NT2/D1 (cell line): ENCODE measurements at regions not wholly inside any gene's neighbourhood (a gene's known extent, or its start where the extent isn't known, plus 50 kb on each side); places are given as distances from the start of the nearest gene placed in this dataset.

Experiments used
- DNase-seq: peaks from one replicate; pipeline ENCODE4 v3.0.0-alpha.2; 2011; ENCODE audit warnings: low read depth, low spot score
- H3K27me3 ChIP-seq: 2 replicates; pipeline ENCODE4 v1.6.0; 2011; ENCODE audit warnings: mild to moderate bottlenecking; ENCODE audit not compliant: insufficient read length, insufficient read depth
- H3K36me3 ChIP-seq: 2 replicates; pipeline ENCODE4 v1.6.1; 2011; ENCODE audit warnings: mild to moderate bottlenecking, low read length, mixed read lengths; ENCODE audit not compliant: insufficient read depth, insufficient read length
- H3K4me1 ChIP-seq: 2 replicates; pipeline ENCODE4 v1.5.1; 2011; ENCODE audit not compliant: insufficient read depth, insufficient read length
- H3K4me3 ChIP-seq: 2 replicates; pipeline ENCODE4 v1.5.1; 2011; ENCODE audit warnings: low read depth; ENCODE audit not compliant: insufficient read length
- H3K9ac ChIP-seq: 2 replicates; pipeline ENCODE4 v1.6.0; 2011; ENCODE audit warnings: low read depth; ENCODE audit not compliant: insufficient read length
- H3K9me3 ChIP-seq: 2 replicates; pipeline ENCODE4 v1.5.1; 2011; ENCODE audit warnings: mild to moderate bottlenecking, low read length; ENCODE audit not compliant: insufficient read depth
- SUZ12 ChIP-seq: IDR thresholded peaks from 2 replicates; pipeline ENCODE4 v1.6.1; 2011; ENCODE audit not compliant: insufficient read length, insufficient read depth; ENCODE audit errors: extremely low read depth
- YY1 ChIP-seq: IDR thresholded peaks from 2 replicates; pipeline ENCODE4 v1.6.1; 2011; ENCODE audit not compliant: insufficient read length, insufficient read depth
- ZNF274 ChIP-seq: IDR thresholded peaks from 2 replicates; pipeline ENCODE4 v1.6.1; 2011; ENCODE audit warnings: mild to moderate bottlenecking, low read depth, low read length

GRCh38 chr15:69781411-69782125, 316.1 kb downstream of the TLE3 start:
- Histone ChIP-seq H3K4me3 (no peak overlapping the region), H3K27me3 (no peaks in the 10 kb centered on the region), H3K36me3 (no peaks in the 10 kb centered on the region), H3K9me3 (peaks cover 7% of the 10 kb centered on the region), H3K9ac (no peak overlapping the region), H3K4me1 (peaks cover 8% of the 10 kb centered on the region)
- TF ChIP-seq SUZ12 (no peak), YY1 (no peak), ZNF274 (no peak)
- no peak for DNase-seq

GRCh38 chr15:69782139-69782658, 315.5 kb downstream of the TLE3 start:
- no peak for TF ChIP-seq SUZ12
- no peak for TF ChIP-seq YY1
- TF ChIP-seq ZNF274 = no peak
- no peaks in the 10 kb centered on the region for H3K36me3 ChIP-seq
- no peak overlapping the region for H3K9ac ChIP-seq
- H3K4me3 ChIP-seq = no peak overlapping the region
- peaks cover 2% of the 10 kb centered on the region for H3K27me3 ChIP-seq
- peaks cover 3% of the 10 kb centered on the region; the same call in 1 of the 2 replicates for H3K9me3 ChIP-seq
- H3K4me1 ChIP-seq = peaks cover 8% of the 10 kb centered on the region
- DNase-seq = no peak

GRCh38 chr15:69782809-69783208, 314.9 kb downstream of the TLE3 start:
- Histone ChIP-seq H3K9me3 (no peaks in the 10 kb centered on the region), H3K4me3 (no peak overlapping the region), H3K4me1 (peaks cover 8% of the 10 kb centered on the region), H3K9ac (no peak overlapping the region), H3K27me3 (peaks cover 2% of the 10 kb centered on the region), H3K36me3 (no peaks in the 10 kb centered on the region)
- DNase-seq = no peak
- TF ChIP-seq ZNF274 = no peak
- no peak for TF ChIP-seq SUZ12

GRCh38 chr15:69783211-69783610, 314.5 kb downstream of the TLE3 start:
- no peak overlapping the region for H3K9ac ChIP-seq
- no peak overlapping the region for H3K4me3 ChIP-seq
- peaks cover 2% of the 10 kb centered on the region for H3K27me3 ChIP-seq
- no peak for TF ChIP-seq YY1
- TF ChIP-seq SUZ12 = no peak
- TF ChIP-seq ZNF274 = no peak
- peaks cover 8% of the 10 kb centered on the region for H3K4me1 ChIP-seq
- DNase-seq = no peak
- no peaks in the 10 kb centered on the region for H3K36me3 ChIP-seq
- H3K9me3 ChIP-seq = no peaks in the 10 kb centered on the region

GRCh38 chr15:69784798-69785566, 312.7 kb downstream of the TLE3 start:
- H3K9me3 ChIP-seq = no peaks in the 10 kb centered on the region

GRCh38 chr15:69786136-69786701, 311.5 kb downstream of the TLE3 start:
- no peak overlapping the region for H3K4me3 ChIP-seq
- no peaks in the 10 kb centered on the region for H3K9me3 ChIP-seq
- peaks cover 2% of the 10 kb centered on the region for H3K27me3 ChIP-seq
- no peak overlapping the region for H3K9ac ChIP-seq
- no peak for DNase-seq
- H3K4me1 ChIP-seq = peaks cover 6% of the 10 kb centered on the region
- no peak for TF ChIP-seq ZNF274
- no peak for TF ChIP-seq SUZ12
- no peak for TF ChIP-seq YY1
- no peaks in the 10 kb centered on the region for H3K36me3 ChIP-seq

More at GRCh38 chr15:69784798-69785566, 312.7 kb downstream of the TLE3 start:
- no peak overlapping the region for H3K9ac ChIP-seq
- no peak for DNase-seq
- no peaks in the 10 kb centered on the region for H3K36me3 ChIP-seq
- TF ChIP-seq YY1 (no peak), SUZ12 (no peak), ZNF274 (no peak)
- peaks cover 2% of the 10 kb centered on the region for H3K27me3 ChIP-seq
- H3K4me3 ChIP-seq = no peak overlapping the region
- H3K4me1 ChIP-seq = peaks cover 11% of the 10 kb centered on the region

GRCh38 chr15:69787791-69788190, 309.9 kb downstream of the TLE3 start:
- no peak for TF ChIP-seq YY1
- no peak for TF ChIP-seq SUZ12
- no peak for TF ChIP-seq ZNF274
- Histone ChIP-seq H3K9ac (no peak overlapping the region), H3K4me3 (no peak overlapping the region), H3K27me3 (peaks cover 2% of the 10 kb centered on the region), H3K9me3 (no peaks in the 10 kb centered on the region), H3K4me1 (peaks cover 3% of the 10 kb centered on the region), H3K36me3 (no peaks in the 10 kb centered on the region)
- DNase-seq = no peak
